ENCODE measurements at regions not wholly inside any gene's neighbourhood (a gene's known extent, or its start where the extent isn't known, plus 50 kb on each side); places are given as distances from the start of the nearest gene placed in this dataset.

DNA sequence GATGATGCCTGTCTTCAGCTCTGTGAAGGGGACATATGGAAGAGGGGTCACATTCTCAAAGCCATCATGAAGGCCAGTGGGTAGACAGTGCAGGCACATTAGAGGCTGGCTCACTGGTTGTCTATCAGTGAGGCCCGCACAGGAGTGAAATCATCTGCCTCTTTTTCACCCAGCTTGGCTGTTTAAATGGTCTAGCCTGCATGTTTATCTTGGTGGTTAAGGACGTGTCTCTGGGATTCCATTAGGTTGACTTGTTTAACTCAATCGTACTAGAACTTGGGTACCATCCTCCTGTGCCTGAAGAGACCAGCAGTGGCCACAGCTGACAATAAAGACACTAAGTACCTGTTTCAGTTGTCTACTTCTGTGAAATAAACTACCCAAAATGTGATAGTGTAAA is 219.3 kb downstream of the PLPP3 start:
- TF ChIP-seq, protein P1, sequence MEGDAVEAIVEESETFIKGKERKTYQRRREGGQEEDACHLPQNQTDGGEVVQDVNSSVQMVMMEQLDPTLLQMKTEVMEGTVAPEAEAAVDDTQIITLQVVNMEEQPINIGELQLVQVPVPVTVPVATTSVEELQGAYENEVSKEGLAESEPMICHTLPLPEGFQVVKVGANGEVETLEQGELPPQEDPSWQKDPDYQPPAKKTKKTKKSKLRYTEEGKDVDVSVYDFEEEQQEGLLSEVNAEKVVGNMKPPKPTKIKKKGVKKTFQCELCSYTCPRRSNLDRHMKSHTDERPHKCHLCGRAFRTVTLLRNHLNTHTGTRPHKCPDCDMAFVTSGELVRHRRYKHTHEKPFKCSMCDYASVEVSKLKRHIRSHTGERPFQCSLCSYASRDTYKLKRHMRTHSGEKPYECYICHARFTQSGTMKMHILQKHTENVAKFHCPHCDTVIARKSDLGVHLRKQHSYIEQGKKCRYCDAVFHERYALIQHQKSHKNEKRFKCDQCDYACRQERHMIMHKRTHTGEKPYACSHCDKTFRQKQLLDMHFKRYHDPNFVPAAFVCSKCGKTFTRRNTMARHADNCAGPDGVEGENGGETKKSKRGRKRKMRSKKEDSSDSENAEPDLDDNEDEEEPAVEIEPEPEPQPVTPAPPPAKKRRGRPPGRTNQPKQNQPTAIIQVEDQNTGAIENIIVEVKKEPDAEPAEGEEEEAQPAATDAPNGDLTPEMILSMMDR (IDR thresholded peaks at IDR 0.05; ENCODE audit: low read length), result no peak
- no peak for TF ChIP-seq EZH2 (IDR thresholded peaks at IDR 0.05; ENCODE audit: borderline replicate concordance, low read length)
